ENCODE measurements at regions not wholly inside any gene's neighbourhood (a gene's known extent, or its start where the extent isn't known, plus 50 kb on each side); places are given as distances from the start of the nearest gene placed in this dataset.

GRCh38 chr5:110019780-110020179 is 330.1 kb downstream of the MAN2A1 start:
- peak; percentile 24 for ATAC-seq
- Mint-ChIP-seq H3K4me3 (no peak overlapping the region), H3K36me3 (no peaks in the 10 kb centered on the region), H3K27me3 (peaks cover 19% of the 10 kb centered on the region), H3K4me1 (no peaks in the 10 kb centered on the region), H3K27ac (no peak overlapping the region), H3K9me3 (no peaks in the 10 kb centered on the region)

GRCh38 chr5:110021251-110021650 is 331.5 kb downstream of the MAN2A1 start:
- H3K27me3 Mint-ChIP-seq: peaks cover 15% of the 10 kb centered on the region
- H3K27ac Mint-ChIP-seq: no peak overlapping the region
- no peak overlapping the region for H3K4me3 Mint-ChIP-seq
- H3K4me1 Mint-ChIP-seq: no peaks in the 10 kb centered on the region
- no peak for ATAC-seq
- peaks cover 4% of the 10 kb centered on the region for H3K9me3 Mint-ChIP-seq
- no peaks in the 10 kb centered on the region for H3K36me3 Mint-ChIP-seq

GRCh38 chr5:110025160-110025559 is 335.4 kb downstream of the MAN2A1 start:
- Mint-ChIP-seq H3K27me3 (no peaks in the 10 kb centered on the region), H3K4me1 (no peaks in the 10 kb centered on the region), H3K27ac (no peak overlapping the region), H3K9me3 (peaks cover 7% of the 10 kb centered on the region), H3K4me3 (no peak overlapping the region), H3K36me3 (no peaks in the 10 kb centered on the region)
- no peak for ATAC-seq

- Mint-ChIP-seq H3K36me3 (no peaks in the 10 kb centered on the region), H3K27me3 (no peaks in the 10 kb centered on the region), H3K27ac (no peak overlapping the region), H3K4me3 (no peak overlapping the region), H3K4me1 (no peaks in the 10 kb centered on the region), H3K9me3 (peaks cover 7% of the 10 kb centered on the region)
- no peak for ATAC-seq
Measured at GRCh38 chr5:110027527-110028322, 338.0 kb downstream of the MAN2A1 start.

GRCh38 chr5:110031402-110032140 is 341.8 kb downstream of the MAN2A1 start:
- no peak overlapping the region for H3K4me3 Mint-ChIP-seq
- H3K27ac Mint-ChIP-seq: no peak overlapping the region
- H3K36me3 Mint-ChIP-seq: no peaks in the 10 kb centered on the region
- no peaks in the 10 kb centered on the region for H3K4me1 Mint-ChIP-seq
- H3K9me3 Mint-ChIP-seq: peaks cover 3% of the 10 kb centered on the region
- peaks cover 11% of the 10 kb centered on the region for H3K27me3 Mint-ChIP-seq
- no peak for ATAC-seq

- H3K4me3 Mint-ChIP-seq: no peak overlapping the region
- no peak for ATAC-seq
- H3K27me3 Mint-ChIP-seq: peaks cover 11% of the 10 kb centered on the region
- H3K36me3 Mint-ChIP-seq: no peaks in the 10 kb centered on the region
- H3K9me3 Mint-ChIP-seq: peaks cover 2% of the 10 kb centered on the region
- no peaks in the 10 kb centered on the region for H3K4me1 Mint-ChIP-seq
- H3K27ac Mint-ChIP-seq: no peak overlapping the region
Measured at GRCh38 chr5:110032376-110032775, 342.6 kb downstream of the MAN2A1 start.

GRCh38 chr5:110034056-110034600 is 344.4 kb downstream of the MAN2A1 start:
- no peak overlapping the region for H3K4me3 Mint-ChIP-seq
- H3K27ac Mint-ChIP-seq: no peak overlapping the region
- peaks cover 11% of the 10 kb centered on the region for H3K27me3 Mint-ChIP-seq
- H3K4me1 Mint-ChIP-seq: no peaks in the 10 kb centered on the region
- peaks cover 2% of the 10 kb centered on the region for H3K9me3 Mint-ChIP-seq
- no peak for ATAC-seq
- H3K36me3 Mint-ChIP-seq: no peaks in the 10 kb centered on the region

- Mint-ChIP-seq H3K27ac (no peak overlapping the region), H3K27me3 (peaks cover 11% of the 10 kb centered on the region), H3K4me1 (no peaks in the 10 kb centered on the region), H3K36me3 (no peaks in the 10 kb centered on the region), H3K4me3 (no peak overlapping the region), H3K9me3 (peaks cover 9% of the 10 kb centered on the region)
- ATAC-seq: no peak
Measured at GRCh38 chr5:110038297-110038997, 348.7 kb downstream of the MAN2A1 start.

- no peaks in the 10 kb centered on the region for H3K36me3 Mint-ChIP-seq
- no peak overlapping the region for H3K4me3 Mint-ChIP-seq
- no peak for ATAC-seq
- no peak overlapping the region for H3K27ac Mint-ChIP-seq
- peaks cover 13% of the 10 kb centered on the region for H3K9me3 Mint-ChIP-seq
- H3K4me1 Mint-ChIP-seq: no peaks in the 10 kb centered on the region
- H3K27me3 Mint-ChIP-seq: peaks cover 5% of the 10 kb centered on the region
Measured at GRCh38 chr5:110040178-110040577, 350.5 kb downstream of the MAN2A1 start.

GRCh38 chr5:110043025-110043424 is 353.3 kb downstream of the MAN2A1 start:
- Mint-ChIP-seq H3K36me3 (no peaks in the 10 kb centered on the region), H3K27ac (no peak overlapping the region), H3K9me3 (peaks cover 11% of the 10 kb centered on the region), H3K4me3 (no peak overlapping the region), H3K27me3 (peaks cover 7% of the 10 kb centered on the region), H3K4me1 (no peaks in the 10 kb centered on the region)
- ATAC-seq: no peak

GRCh38 chr5:110045158-110045557 is 355.4 kb downstream of the MAN2A1 start:
- Mint-ChIP-seq H3K36me3 (no peaks in the 10 kb centered on the region), H3K27me3 (peaks cover 7% of the 10 kb centered on the region), H3K4me1 (no peaks in the 10 kb centered on the region), H3K4me3 (no peak overlapping the region), H3K27ac (no peak overlapping the region), H3K9me3 (peaks cover 11% of the 10 kb centered on the region)
- ATAC-seq: no peak

GRCh38 chr5:110048491-110048890 is 358.8 kb downstream of the MAN2A1 start:
- Mint-ChIP-seq H3K27ac (no peak overlapping the region), H3K27me3 (peaks cover 7% of the 10 kb centered on the region), H3K4me1 (peaks cover 1% of the 10 kb centered on the region), H3K9me3 (peaks cover 4% of the 10 kb centered on the region), H3K4me3 (no peak overlapping the region), H3K36me3 (no peaks in the 10 kb centered on the region)
- no peak for ATAC-seq

GRCh38 chr5:110049816-110050215 is 360.1 kb downstream of the MAN2A1 start:
- Mint-ChIP-seq H3K4me1 (peaks cover 13% of the 10 kb centered on the region), H3K36me3 (no peaks in the 10 kb centered on the region), H3K9me3 (no peaks in the 10 kb centered on the region), H3K27ac (no peak overlapping the region), H3K27me3 (peaks cover 7% of the 10 kb centered on the region), H3K4me3 (no peak overlapping the region)
- ATAC-seq: no peak

- ATAC-seq: no peak
- H3K4me1 Mint-ChIP-seq: peaks cover 13% of the 10 kb centered on the region
- H3K4me3 Mint-ChIP-seq: no peak overlapping the region
- peaks cover 7% of the 10 kb centered on the region for H3K27me3 Mint-ChIP-seq
- no peaks in the 10 kb centered on the region for H3K9me3 Mint-ChIP-seq
- no peak overlapping the region for H3K27ac Mint-ChIP-seq
- no peaks in the 10 kb centered on the region for H3K36me3 Mint-ChIP-seq
Measured at GRCh38 chr5:110050640-110051345, 361.1 kb downstream of the MAN2A1 start.

- ATAC-seq: no peak
- peaks cover 13% of the 10 kb centered on the region for H3K4me1 Mint-ChIP-seq
- no peaks in the 10 kb centered on the region for H3K9me3 Mint-ChIP-seq
- no peaks in the 10 kb centered on the region for H3K27me3 Mint-ChIP-seq
- no peak overlapping the region for H3K27ac Mint-ChIP-seq
- no peaks in the 10 kb centered on the region for H3K36me3 Mint-ChIP-seq
- no peak overlapping the region for H3K4me3 Mint-ChIP-seq
Measured at GRCh38 chr5:110053205-110053604, 363.5 kb downstream of the MAN2A1 start.
